HUES64 (cell line): ENCODE measurements at regions not wholly inside any gene's neighbourhood (a gene's known extent, or its start where the extent isn't known, plus 50 kb on each side); places are given as distances from the start of the nearest gene placed in this dataset.

ENCODE experiments used
- H3K27ac ChIP-seq: 2 replicates; pipeline ENCODE4 v1.7.0; 2013; ENCODE audit warnings: low read depth, low read length, inconsistent platforms
- H3K27me3 ChIP-seq: 2 replicates; pipeline ENCODE4 v1.6.1; 2013; ENCODE audit warnings: mild to moderate bottlenecking, low read length; ENCODE audit not compliant: insufficient read depth
- H3K36me3 ChIP-seq: 2 replicates; pipeline ENCODE4 v1.6.1; 2013; ENCODE audit warnings: mild to moderate bottlenecking, low read length; ENCODE audit not compliant: insufficient read depth
- H3K4me1 ChIP-seq: 2 replicates; pipeline ENCODE4 v1.6.1; 2013; ENCODE audit warnings: mild to moderate bottlenecking, low read length, moderate library complexity; ENCODE audit not compliant: insufficient read depth
- H3K4me3 ChIP-seq: 2 replicates; pipeline ENCODE4 v1.5.1; 2013; ENCODE audit warnings: mild to moderate bottlenecking, low read length, moderate library complexity
- H3K9ac ChIP-seq: 2 replicates; pipeline ENCODE4 v1.6.1; 2013; ENCODE audit warnings: mild to moderate bottlenecking, low read depth, low read length
- H3K9me3 ChIP-seq: 2 replicates; pipeline ENCODE4 v1.6.1; 2013; ENCODE audit warnings: low read depth, low read length; ENCODE audit not compliant: insufficient read depth
- WGBS: fragments of 150-250, 120-280 bp; methylation state at CpG from one replicate; pipeline ENCODE4 v1.1.7; 2013; ENCODE audit warnings: missing lambda C conversion rate; 5-methylcytosine and 5-hydroxymethylcytosine counted together

DNA sequence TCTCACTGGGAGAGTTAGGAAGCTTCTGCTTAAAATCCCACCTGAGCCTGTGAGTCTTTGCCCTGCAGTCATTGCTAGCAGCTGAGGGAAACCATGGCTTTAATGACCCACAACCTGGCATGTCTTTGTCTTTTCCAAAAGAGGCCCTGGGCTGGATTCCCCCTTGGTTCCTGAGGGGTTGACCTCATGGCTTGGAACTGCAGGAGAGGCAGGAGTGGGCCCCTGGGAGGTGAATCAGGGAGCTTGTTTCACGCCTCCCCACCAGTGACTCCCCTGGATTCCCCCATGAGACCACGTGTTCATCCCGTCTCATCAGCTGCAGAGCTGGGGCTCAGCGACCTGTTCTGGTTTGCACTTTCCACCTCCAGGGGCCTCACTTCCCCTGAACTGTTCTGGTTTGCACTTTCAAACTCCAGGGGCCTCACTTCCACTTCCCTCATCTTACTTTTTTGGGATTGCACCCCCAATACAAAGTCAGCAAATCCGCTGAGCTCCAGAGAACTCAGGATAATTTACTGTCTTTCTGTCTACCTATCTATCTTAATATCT, 58.5 kb upstream of the TMEM18 start:
- Histone ChIP-seq H3K36me3 (no peaks in the 10 kb centered on the region), H3K27me3 (no peaks in the 10 kb centered on the region), H3K9me3 (no peaks in the 10 kb centered on the region), H3K4me3 (no peak overlapping the region), H3K27ac (no peak overlapping the region), H3K9ac (no peak overlapping the region), H3K4me1 (peaks cover 22% of the 10 kb centered on the region)
- 54% methylated on average over 5 of the region's 5 CpGs for WGBS

DNA sequence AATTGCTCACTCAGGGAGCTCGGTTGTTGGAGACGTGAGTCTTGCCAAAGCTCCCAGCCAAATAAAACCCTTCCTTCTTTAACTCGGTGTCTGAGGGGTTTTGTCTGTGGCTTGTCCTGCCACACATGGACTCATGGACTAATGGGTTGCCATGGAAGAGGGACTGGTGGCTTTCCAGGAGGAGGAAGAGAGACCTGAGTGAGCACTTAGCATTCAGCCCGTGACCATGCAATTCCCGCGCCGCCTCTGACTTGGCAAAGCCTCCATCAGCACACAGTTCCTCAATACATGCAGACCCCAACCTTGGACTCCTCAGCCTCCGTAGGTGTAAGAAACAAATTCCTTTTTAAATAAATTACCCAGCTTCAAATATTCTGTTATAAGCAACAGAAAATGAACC, 57.3 kb upstream of the TMEM18 start:
- H3K4me3 ChIP-seq: no peak overlapping the region
- 91% methylated on average over 8 of the region's 8 CpGs for WGBS
- no peaks in the 10 kb centered on the region for H3K27me3 ChIP-seq
- no peak overlapping the region for H3K9ac ChIP-seq
- H3K9me3 ChIP-seq: no peaks in the 10 kb centered on the region
- H3K36me3 ChIP-seq: no peaks in the 10 kb centered on the region
- no peak overlapping the region for H3K27ac ChIP-seq
- peaks cover 32% of the 10 kb centered on the region for H3K4me1 ChIP-seq

GRCh38 chr2:733495-733894, 56.3 kb upstream of the TMEM18 start:
- H3K27ac ChIP-seq: no peak overlapping the region
- H3K9me3 ChIP-seq: no peaks in the 10 kb centered on the region
- no peaks in the 10 kb centered on the region for H3K36me3 ChIP-seq
- H3K4me3 ChIP-seq: no peak overlapping the region
- peaks cover 32% of the 10 kb centered on the region for H3K4me1 ChIP-seq
- H3K27me3 ChIP-seq: no peaks in the 10 kb centered on the region
- 94% methylated on average over 8 of the region's 8 CpGs for WGBS
- H3K9ac ChIP-seq: no peak overlapping the region

GRCh38 chr2:733001-733400, 55.8 kb upstream of the TMEM18 start:
- Histone ChIP-seq H3K9ac (no peak overlapping the region), H3K27ac (no peak overlapping the region), H3K9me3 (no peaks in the 10 kb centered on the region), H3K4me3 (no peak overlapping the region), H3K27me3 (no peaks in the 10 kb centered on the region), H3K4me1 (peaks cover 32% of the 10 kb centered on the region), H3K36me3 (no peaks in the 10 kb centered on the region)
- 94% methylated on average over 20 of the region's 20 CpGs for WGBS

DNA sequence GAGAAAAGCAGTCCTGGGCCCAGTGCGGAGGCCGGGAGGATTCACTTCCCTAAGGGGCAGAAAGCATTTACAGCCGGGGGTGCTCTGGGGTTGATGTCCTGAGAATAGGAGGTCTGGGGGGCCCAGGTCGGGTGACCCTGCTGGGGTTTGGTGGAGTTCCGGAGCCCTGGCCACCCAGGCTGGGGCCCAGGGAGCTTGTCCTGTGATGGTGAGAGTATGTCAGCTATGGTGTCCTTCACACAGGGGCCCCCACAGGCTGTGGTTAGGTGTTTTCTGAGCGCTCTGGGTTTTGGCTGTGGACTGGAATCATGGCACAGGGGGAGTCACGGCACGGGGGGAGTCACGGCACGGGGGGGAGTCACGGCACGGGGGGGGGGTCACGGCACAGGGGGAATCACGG, 54.5 kb upstream of the TMEM18 start:
- Histone ChIP-seq H3K27ac (no peak overlapping the region; the same call in 1 of the 2 replicates), H3K9me3 (no peaks in the 10 kb centered on the region), H3K36me3 (no peaks in the 10 kb centered on the region), H3K4me1 (peaks cover 32% of the 10 kb centered on the region), H3K27me3 (no peaks in the 10 kb centered on the region), H3K9ac (no peak overlapping the region), H3K4me3 (no peak overlapping the region)
- 86% methylated on average over 12 of the region's 14 CpGs for WGBS

DNA sequence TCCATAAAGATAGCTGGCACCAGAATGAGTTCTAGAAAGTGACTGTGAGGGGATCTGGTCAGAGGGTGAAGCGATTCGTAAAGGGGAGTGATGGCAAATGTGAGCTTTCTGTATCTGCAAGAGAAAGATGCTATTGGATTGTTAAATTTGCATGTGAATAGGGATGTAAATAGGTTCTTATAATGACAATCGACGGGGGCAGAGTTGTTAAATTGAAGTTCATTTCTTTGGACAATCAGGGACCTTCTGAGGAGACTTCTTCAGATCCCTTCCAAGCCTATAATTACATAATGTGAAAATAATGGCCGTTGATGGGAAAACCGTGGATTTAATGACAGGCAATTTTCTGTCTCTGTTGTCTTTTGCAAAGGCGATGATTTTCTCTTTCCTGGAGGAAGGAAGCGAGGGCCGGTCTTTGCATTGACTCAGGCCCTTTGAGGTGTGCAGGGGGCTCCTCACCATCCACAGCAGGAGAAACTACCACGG, 52.2 kb upstream of the TMEM18 start:
- H3K4me1 ChIP-seq: peaks cover 23% of the 10 kb centered on the region
- H3K27me3 ChIP-seq: no peaks in the 10 kb centered on the region
- 4% methylated on average over 9 of the region's 10 CpGs for WGBS

GRCh38 chr2:728165-728564, 51.0 kb upstream of the TMEM18 start:
- no peaks in the 10 kb centered on the region for H3K9me3 ChIP-seq
- H3K9ac ChIP-seq: no peak overlapping the region
- WGBS: 87% methylated on average over 1 of the region's 1 CpG

More for the DNA sequence above, 52.2 kb upstream of the TMEM18 start:
- H3K36me3 ChIP-seq: no peaks in the 10 kb centered on the region
- H3K27ac ChIP-seq: peak overlapping the region; percentile 100
- no peaks in the 10 kb centered on the region for H3K9me3 ChIP-seq
- peak overlapping the region; percentile 21; the same call in 1 of the 2 replicates for H3K4me3 ChIP-seq
- H3K9ac ChIP-seq: peak overlapping the region; percentile 67

GRCh38 chr2:727071-727470, 49.9 kb upstream of the TMEM18 start:
- no peak overlapping the region for H3K27ac ChIP-seq
- peaks cover 30% of the 10 kb centered on the region for H3K4me1 ChIP-seq
- no peak overlapping the region for H3K4me3 ChIP-seq
- no peaks in the 10 kb centered on the region for H3K27me3 ChIP-seq
- no peaks in the 10 kb centered on the region for H3K9me3 ChIP-seq
- H3K36me3 ChIP-seq: no peaks in the 10 kb centered on the region
- WGBS: 94% methylated on average over 6 of the region's 6 CpGs
- H3K9ac ChIP-seq: no peak overlapping the region

More at GRCh38 chr2:728165-728564, 51.0 kb upstream of the TMEM18 start:
- no peak overlapping the region for H3K27ac ChIP-seq
- no peaks in the 10 kb centered on the region for H3K36me3 ChIP-seq
- no peak overlapping the region for H3K4me3 ChIP-seq
- H3K4me1 ChIP-seq: peaks cover 30% of the 10 kb centered on the region
- H3K27me3 ChIP-seq: no peaks in the 10 kb centered on the region
